ENCODE measurements at regions not wholly inside any gene's neighbourhood (a gene's known extent, or its start where the extent isn't known, plus 50 kb on each side); places are given as distances from the start of the nearest gene placed in this dataset.

GRCh38 chr9:13448482-13448881, 169.0 kb upstream of the MPDZ start:
- Histone ChIP-seq H3K36me3 (ENCODE audit: control insufficient read depth, insufficient read depth, low read length) (no peaks in the 10 kb centered on the region), H4K20me1 (replicated peaks; ENCODE audit: control insufficient read depth, insufficient read depth, low read length) (no peaks in the 10 kb centered on the region), H3K79me2 (ENCODE audit: control insufficient read depth, insufficient read depth, low read length) (no peaks in the 10 kb centered on the region), H3K4me3 (no peak overlapping the region), H3K9ac (ENCODE audit: insufficient read depth in 1 of 2, low read depth in 2 of 2, low read length in 2 of 2) (no peak overlapping the region), H3K9me3 (replicated peaks; ENCODE audit: control insufficient read depth, insufficient read depth, low read depth, low read length) (no peaks in the 10 kb centered on the region), H3K9me1 (ENCODE audit: control insufficient read depth, insufficient read depth, low read length) (no peaks in the 10 kb centered on the region), H2AFZ (ENCODE audit: low read depth, low read length) (no peak overlapping the region), H3K27ac (ENCODE audit: extremely low read depth, low read depth, low read length) (no peak overlapping the region), H3K4me1 (replicated peaks in 1 of 2; ENCODE audit: control insufficient read depth in 2 of 2, insufficient read depth in 2 of 2, low read length in 2 of 2) (no peaks in the 10 kb centered on the region), H3K27me3 (ENCODE audit: control insufficient read depth in 2 of 2, insufficient read depth in 2 of 2, low read length in 2 of 2) (no peaks in the 10 kb centered on the region), H3K4me2 (ENCODE audit: insufficient read depth, low read length) (no peak overlapping the region)
- ATAC-seq (no peak), FAIRE-seq (no peak), DNase-seq (ENCODE audit: extremely low read depth in 1 of 4, low spot score in 3 of 4) (no peak)
- TF ChIP-seq BCL6 (CRISPR knock-in tag; IDR thresholded peaks at IDR 0.05) (no peak), HCFC1 (IDR thresholded peaks at IDR 0.05; ENCODE audit: low read depth, low read length) (no peak), ZNF239 (CRISPR knock-in tag; IDR thresholded peaks at IDR 0.05) (no peak), ZNF707 (CRISPR knock-in tag; conservative IDR thresholded peaks at IDR 0.05) (no peak), KLF13 (tag; IDR thresholded peaks at IDR 0.05; ENCODE audit: borderline replicate concordance, low read depth) (no peak), DPF2 (IDR thresholded peaks at IDR 0.05) (no peak), SIN3B (IDR thresholded peaks at IDR 0.05; ENCODE audit: low read depth) (no peak), SAFB2 (IDR thresholded peaks at IDR 0.05; ENCODE audit: borderline replicate concordance, low read depth, low read length, severe bottlenecking) (no peak), KDM2B (CRISPR knock-in tag; IDR thresholded peaks at IDR 0.05) (no peak)
- TF ChIP-seq, protein P1, sequence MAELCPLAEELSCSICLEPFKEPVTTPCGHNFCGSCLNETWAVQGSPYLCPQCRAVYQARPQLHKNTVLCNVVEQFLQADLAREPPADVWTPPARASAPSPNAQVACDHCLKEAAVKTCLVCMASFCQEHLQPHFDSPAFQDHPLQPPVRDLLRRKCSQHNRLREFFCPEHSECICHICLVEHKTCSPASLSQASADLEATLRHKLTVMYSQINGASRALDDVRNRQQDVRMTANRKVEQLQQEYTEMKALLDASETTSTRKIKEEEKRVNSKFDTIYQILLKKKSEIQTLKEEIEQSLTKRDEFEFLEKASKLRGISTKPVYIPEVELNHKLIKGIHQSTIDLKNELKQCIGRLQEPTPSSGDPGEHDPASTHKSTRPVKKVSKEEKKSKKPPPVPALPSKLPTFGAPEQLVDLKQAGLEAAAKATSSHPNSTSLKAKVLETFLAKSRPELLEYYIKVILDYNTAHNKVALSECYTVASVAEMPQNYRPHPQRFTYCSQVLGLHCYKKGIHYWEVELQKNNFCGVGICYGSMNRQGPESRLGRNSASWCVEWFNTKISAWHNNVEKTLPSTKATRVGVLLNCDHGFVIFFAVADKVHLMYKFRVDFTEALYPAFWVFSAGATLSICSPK (IDR thresholded peaks at IDR 0.05; ENCODE audit: borderline replicate concordance), result no peak
- ChIA-PET POLR2A (no interaction called here), CTCF (ENCODE audit: low intra/inter-chr PET ratio) (no interaction called here)
- BruUV-seq (replicated peaks), result no TSS peak
- 0% methylated on average over 2 of the region's 2 CpGs for WGBS (ENCODE audit: insufficient coverage, low coverage, missing lambda C conversion rate)
- intact Hi-C loops (cut with micrococcal nuclease) (no loop called here), in situ Hi-C loops (cut with MboI) (loop anchor here (25.0 kb wide), 1 partner anchor 989 kb away; no protein-coding TSS in a partner anchor)

Measured in K562 (cell line).